Thyroid gland (tissue), 4 donors: ENCODE measurements at regions not wholly inside any gene's neighbourhood (a gene's known extent, or its start where the extent isn't known, plus 50 kb on each side); places are given as distances from the start of the nearest gene placed in this dataset.

ENCODE experiments used
- POLR2A ChIP-seq, 2 donors: fragments of 450-650 bp; IDR thresholded peaks; one replicate each; pipeline ENCODE4 v1.6.1; 2017; ENCODE audit warnings: antibody characterized with exemption in 2 of 2, mild to moderate bottlenecking in 2 of 2, moderate library complexity in 1 of 2
- TF ChIP-seq, protein P1 (sequence below), 6 experiments: fragments of 200-600 bp in 3 of 6; fragments of 450-650 bp in 3 of 6; sonication (generic) in 3 of 6; IDR thresholded peaks; one replicate each; pipeline ENCODE4 v1.5.1; 2016 to 2019; ENCODE audit warnings: antibody characterized with exemption in 6 of 6, mild to moderate bottlenecking in 2 of 6, inconsistent platforms in 1 of 6, moderate library complexity in 1 of 6

DNA sequence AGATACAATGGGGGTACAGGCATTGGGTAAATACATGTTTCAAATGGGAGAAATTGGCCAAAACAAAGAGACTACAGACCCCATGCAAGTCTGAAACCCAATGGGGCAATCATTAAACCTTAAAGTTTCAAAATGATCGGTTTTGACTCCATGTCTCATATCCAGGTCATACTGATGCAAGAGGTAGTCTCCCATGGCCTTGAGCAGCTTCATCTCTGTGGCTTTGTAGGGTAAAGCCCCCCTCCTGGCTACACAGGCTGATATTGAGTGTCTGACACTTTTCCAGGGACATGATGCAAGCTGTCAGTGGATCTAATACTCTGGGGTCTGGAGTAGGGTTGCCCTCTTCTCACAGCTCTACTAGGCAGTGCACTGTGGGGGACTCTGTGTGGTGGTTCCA is 286.1 kb downstream of the LRRIQ3 start:
- TF ChIP-seq, protein P1, sequence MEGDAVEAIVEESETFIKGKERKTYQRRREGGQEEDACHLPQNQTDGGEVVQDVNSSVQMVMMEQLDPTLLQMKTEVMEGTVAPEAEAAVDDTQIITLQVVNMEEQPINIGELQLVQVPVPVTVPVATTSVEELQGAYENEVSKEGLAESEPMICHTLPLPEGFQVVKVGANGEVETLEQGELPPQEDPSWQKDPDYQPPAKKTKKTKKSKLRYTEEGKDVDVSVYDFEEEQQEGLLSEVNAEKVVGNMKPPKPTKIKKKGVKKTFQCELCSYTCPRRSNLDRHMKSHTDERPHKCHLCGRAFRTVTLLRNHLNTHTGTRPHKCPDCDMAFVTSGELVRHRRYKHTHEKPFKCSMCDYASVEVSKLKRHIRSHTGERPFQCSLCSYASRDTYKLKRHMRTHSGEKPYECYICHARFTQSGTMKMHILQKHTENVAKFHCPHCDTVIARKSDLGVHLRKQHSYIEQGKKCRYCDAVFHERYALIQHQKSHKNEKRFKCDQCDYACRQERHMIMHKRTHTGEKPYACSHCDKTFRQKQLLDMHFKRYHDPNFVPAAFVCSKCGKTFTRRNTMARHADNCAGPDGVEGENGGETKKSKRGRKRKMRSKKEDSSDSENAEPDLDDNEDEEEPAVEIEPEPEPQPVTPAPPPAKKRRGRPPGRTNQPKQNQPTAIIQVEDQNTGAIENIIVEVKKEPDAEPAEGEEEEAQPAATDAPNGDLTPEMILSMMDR (IDR thresholded peaks at IDR 0.05), result no peak
- no peak for TF ChIP-seq POLR2A (IDR thresholded peaks at IDR 0.05)
